GM12872 (cell line): ENCODE measurements at regions not wholly inside any gene's neighbourhood (a gene's known extent, or its start where the extent isn't known, plus 50 kb on each side); places are given as distances from the start of the nearest gene placed in this dataset.

Source experiments
- CTCF ChIP-seq: IDR thresholded peaks from 3 replicates; pipeline ENCODE4 v1.5.1; 2011; ENCODE audit warnings: low read depth, mild to moderate bottlenecking, low read length, moderate library complexity; ENCODE audit not compliant: insufficient read depth

GRCh38 chr4:13905543-13905942, 278.0 kb upstream of the BOD1L1 start:
- TF ChIP-seq CTCF: no peak

GRCh38 chr4:13906727-13907126, 279.2 kb upstream of the BOD1L1 start:
- no peak for TF ChIP-seq CTCF

DNA sequence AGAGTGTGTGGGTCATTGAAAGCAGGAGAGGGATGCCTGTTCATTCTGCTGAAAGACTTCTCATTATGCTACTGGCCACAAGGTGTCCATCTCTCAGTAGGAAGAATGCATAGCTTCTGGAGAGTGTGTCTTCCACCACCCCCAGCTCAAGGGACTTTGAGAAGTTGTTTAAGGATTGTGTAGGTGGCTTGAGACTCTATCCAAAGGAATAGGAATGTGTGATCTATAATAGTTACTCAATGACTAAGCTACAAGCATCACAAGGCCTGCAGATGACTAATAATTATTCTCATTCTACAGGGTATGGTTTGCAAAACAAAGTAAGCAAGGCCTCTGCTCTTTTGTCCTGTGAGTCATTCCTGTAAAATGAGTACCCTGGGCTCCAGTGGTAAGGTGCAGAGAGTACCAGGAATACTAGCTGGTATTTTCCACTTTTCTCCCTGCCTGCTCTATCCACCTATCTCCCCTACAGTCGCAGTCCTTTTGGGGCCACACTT, 279.8 kb upstream of the BOD1L1 start:
- no peak for TF ChIP-seq CTCF

DNA sequence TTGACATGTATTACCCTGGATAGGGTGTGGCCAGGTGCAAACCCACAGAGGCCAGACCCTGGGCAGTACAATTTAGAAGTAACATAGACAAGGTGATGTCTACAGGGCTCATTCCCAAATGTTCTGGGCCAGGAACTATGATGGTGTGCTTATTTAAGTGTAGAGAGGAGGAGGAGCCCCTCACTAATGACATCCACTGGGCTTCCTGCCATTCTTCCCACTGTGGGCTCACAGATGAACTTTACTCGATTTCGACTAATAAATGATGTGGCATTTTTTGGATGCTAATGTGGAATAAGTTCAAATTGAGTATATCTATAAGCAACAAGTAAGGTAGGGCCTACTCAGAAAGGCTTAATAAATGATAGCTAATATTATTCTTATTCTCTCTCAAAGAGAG, 280.9 kb upstream of the BOD1L1 start:
- no peak for TF ChIP-seq CTCF

GRCh38 chr4:13910556-13910955, 283.0 kb upstream of the BOD1L1 start:
- no peak for TF ChIP-seq CTCF

GRCh38 chr4:13911256-13911655, 283.7 kb upstream of the BOD1L1 start:
- TF ChIP-seq CTCF: no peak

- TF ChIP-seq CTCF: no peak
Measured at GRCh38 chr4:13912436-13912925, 285.0 kb upstream of the BOD1L1 start.
